Suprapubic skin (tissue), 4 donors: ENCODE measurements at regions not wholly inside any gene's neighbourhood (a gene's known extent, or its start where the extent isn't known, plus 50 kb on each side); places are given as distances from the start of the nearest gene placed in this dataset.

Experiments used
- DNase-seq, 2 donors: peaks; one replicate each; pipeline ENCODE4 v3.0.0-alpha.2; 2019; ENCODE audit warnings: low spot score in 2 of 2
- H3K27ac ChIP-seq: fragments of 200-600 bp; sonication (generic); one replicate; pipeline ENCODE4 v1.5.1; 2019
- H3K27me3 ChIP-seq: fragments of 200-600 bp; sonication (generic); one replicate; pipeline ENCODE4 v1.5.1; 2019
- H3K36me3 ChIP-seq: fragments of 200-600 bp; sonication (generic); one replicate; pipeline ENCODE4 v1.5.1; 2019
- H3K4me1 ChIP-seq: fragments of 200-600 bp; sonication (generic); one replicate; pipeline ENCODE4 v1.5.1; 2019
- H3K4me3 ChIP-seq: fragments of 200-600 bp; sonication (generic); one replicate; pipeline ENCODE4 v1.5.1; 2019; ENCODE audit warnings: mild to moderate bottlenecking
- H3K9me3 ChIP-seq: fragments of 200-600 bp; sonication (generic); one replicate; pipeline ENCODE4 v1.5.1; 2019
- CTCF ChIP-seq, 2 donors: fragments of 200-600 bp in 1 of 2; fragments of 450-650 bp in 1 of 2; sonication (generic) in 1 of 2; IDR thresholded peaks; one replicate each; pipeline ENCODE4 v1.5.1; 2016 to 2019; ENCODE audit warnings: antibody characterized with exemption in 2 of 2, mild to moderate bottlenecking in 1 of 2, moderate library complexity in 1 of 2
- EP300 ChIP-seq: sonication (generic); formaldehyde crosslinking; IDR thresholded peaks from one replicate; pipeline ENCODE4 v1.6.1; 2017; ENCODE audit warnings: antibody characterized with exemption
- POLR2A ChIP-seq, 2 donors: fragments of 450-650 bp; IDR thresholded peaks; one replicate each; pipeline ENCODE4 v1.6.1; 2017; ENCODE audit warnings: antibody characterized with exemption in 2 of 2, mild to moderate bottlenecking in 2 of 2, moderate library complexity in 2 of 2
- POLR2AphosphoS5 ChIP-seq, 3 donors: sonication (generic); formaldehyde crosslinking; IDR thresholded peaks; one replicate each; pipeline ENCODE4 v1.6.1; 2017; ENCODE audit warnings: antibody characterized with exemption in 3 of 3
- WGBS: methylation state at CpG from one replicate; pipeline ENCODE4 v1.1.5; 2018; 5-methylcytosine and 5-hydroxymethylcytosine counted together

- no peak overlapping the region for H3K27ac ChIP-seq
- 40% methylated on average over 2 of the region's 8 CpGs for WGBS
- H3K36me3 ChIP-seq: no peaks in the 10 kb centered on the region
- H3K4me3 ChIP-seq: no peak overlapping the region
- H3K4me1 ChIP-seq: peaks cover 10% of the 10 kb centered on the region
- no peak for DNase-seq
- TF ChIP-seq POLR2A (IDR thresholded peaks at IDR 0.05): no peak
- no peak for TF ChIP-seq EP300
- no peak for TF ChIP-seq POLR2AphosphoS5 (IDR thresholded peaks at IDR 0.05)
- no peak for TF ChIP-seq CTCF (IDR thresholded peaks at IDR 0.05)
- H3K9me3 ChIP-seq: no peaks in the 10 kb centered on the region
- peaks cover 78% of the 10 kb centered on the region for H3K27me3 ChIP-seq
Measured at GRCh38 chr9:135248111-135248510, 160.6 kb downstream of the OLFM1 start.

GRCh38 chr9:135248721-135249120, 161.3 kb downstream of the OLFM1 start:
- Histone ChIP-seq H3K4me1 (peaks cover 16% of the 10 kb centered on the region), H3K9me3 (no peaks in the 10 kb centered on the region), H3K4me3 (no peak overlapping the region), H3K27me3 (peaks cover 77% of the 10 kb centered on the region), H3K36me3 (no peaks in the 10 kb centered on the region), H3K27ac (no peak overlapping the region)
- TF ChIP-seq CTCF (IDR thresholded peaks at IDR 0.05): no peak
- TF ChIP-seq POLR2A (IDR thresholded peaks at IDR 0.05): no peak
- no peak for TF ChIP-seq POLR2AphosphoS5 (IDR thresholded peaks at IDR 0.05)
- 100% methylated on average over 1 of the region's 12 CpGs for WGBS
- no peak for DNase-seq

- Histone ChIP-seq H3K27ac (no peak overlapping the region), H3K4me3 (no peak overlapping the region), H3K36me3 (no peaks in the 10 kb centered on the region), H3K27me3 (peaks cover 76% of the 10 kb centered on the region), H3K4me1 (peaks cover 16% of the 10 kb centered on the region), H3K9me3 (no peaks in the 10 kb centered on the region)
- no peak for TF ChIP-seq POLR2A (IDR thresholded peaks at IDR 0.05)
- TF ChIP-seq EP300: no peak
- TF ChIP-seq CTCF (IDR thresholded peaks at IDR 0.05): no peak
- no peak for TF ChIP-seq POLR2AphosphoS5 (IDR thresholded peaks at IDR 0.05)
- 66% methylated on average over 3 of the region's 9 CpGs for WGBS
- DNase-seq: no peak
Measured at GRCh38 chr9:135249191-135249590, 161.7 kb downstream of the OLFM1 start.

- Histone ChIP-seq H3K27ac (no peak overlapping the region), H3K9me3 (no peaks in the 10 kb centered on the region), H3K36me3 (no peaks in the 10 kb centered on the region), H3K4me3 (no peak overlapping the region), H3K4me1 (peaks cover 16% of the 10 kb centered on the region), H3K27me3 (peaks cover 71% of the 10 kb centered on the region)
- WGBS: 91% methylated on average over 5 of the region's 8 CpGs
- no peak for DNase-seq
- TF ChIP-seq POLR2AphosphoS5 (IDR thresholded peaks at IDR 0.05): no peak
Measured at GRCh38 chr9:135249711-135250110, 162.2 kb downstream of the OLFM1 start.

GRCh38 chr9:135251331-135251761, 163.9 kb downstream of the OLFM1 start:
- no peak for DNase-seq
- H3K36me3 ChIP-seq: no peaks in the 10 kb centered on the region
- no peak for TF ChIP-seq POLR2A (IDR thresholded peaks at IDR 0.05)
- TF ChIP-seq POLR2AphosphoS5 (IDR thresholded peaks at IDR 0.05): no peak
- TF ChIP-seq CTCF (IDR thresholded peaks at IDR 0.05): no peak
- TF ChIP-seq EP300: no peak
- H3K4me3 ChIP-seq: no peak overlapping the region
- no peaks in the 10 kb centered on the region for H3K9me3 ChIP-seq
- WGBS: 93% methylated on average over 5 of the region's 6 CpGs
- H3K4me1 ChIP-seq: peaks cover 16% of the 10 kb centered on the region
- no peak overlapping the region for H3K27ac ChIP-seq
- peaks cover 70% of the 10 kb centered on the region for H3K27me3 ChIP-seq
